ENCODE measurements at regions not wholly inside any gene's neighbourhood (a gene's known extent, or its start where the extent isn't known, plus 50 kb on each side); places are given as distances from the start of the nearest gene placed in this dataset.

GRCh38 chr22:49247194-49247924 lies 580.3 kb downstream of the BRD1 start:
- TF ChIP-seq, protein P1, sequence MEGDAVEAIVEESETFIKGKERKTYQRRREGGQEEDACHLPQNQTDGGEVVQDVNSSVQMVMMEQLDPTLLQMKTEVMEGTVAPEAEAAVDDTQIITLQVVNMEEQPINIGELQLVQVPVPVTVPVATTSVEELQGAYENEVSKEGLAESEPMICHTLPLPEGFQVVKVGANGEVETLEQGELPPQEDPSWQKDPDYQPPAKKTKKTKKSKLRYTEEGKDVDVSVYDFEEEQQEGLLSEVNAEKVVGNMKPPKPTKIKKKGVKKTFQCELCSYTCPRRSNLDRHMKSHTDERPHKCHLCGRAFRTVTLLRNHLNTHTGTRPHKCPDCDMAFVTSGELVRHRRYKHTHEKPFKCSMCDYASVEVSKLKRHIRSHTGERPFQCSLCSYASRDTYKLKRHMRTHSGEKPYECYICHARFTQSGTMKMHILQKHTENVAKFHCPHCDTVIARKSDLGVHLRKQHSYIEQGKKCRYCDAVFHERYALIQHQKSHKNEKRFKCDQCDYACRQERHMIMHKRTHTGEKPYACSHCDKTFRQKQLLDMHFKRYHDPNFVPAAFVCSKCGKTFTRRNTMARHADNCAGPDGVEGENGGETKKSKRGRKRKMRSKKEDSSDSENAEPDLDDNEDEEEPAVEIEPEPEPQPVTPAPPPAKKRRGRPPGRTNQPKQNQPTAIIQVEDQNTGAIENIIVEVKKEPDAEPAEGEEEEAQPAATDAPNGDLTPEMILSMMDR (IDR thresholded peaks at IDR 0.05): no peak
- no peak for TF ChIP-seq POLR2A (IDR thresholded peaks at IDR 0.05)

Data from esophagus squamous epithelium (tissue), 4 donors.